HG02943 (cell line): ENCODE measurements at regions not wholly inside any gene's neighbourhood (a gene's known extent, or its start where the extent isn't known, plus 50 kb on each side); places are given as distances from the start of the nearest gene placed in this dataset.
A peak's percentile ranks its signal among the peaks of the same experiment; 100 is the strongest.

ENCODE experiments used
- ATAC-seq: cut with Tn5 transposase; IDR thresholded peaks from one replicate; pipeline ENCODE4 v1.9.1; 2021; ENCODE audit warnings: mild to moderate bottlenecking, low read depth, moderate library complexity; ENCODE audit not compliant: unreplicated experiment

DNA sequence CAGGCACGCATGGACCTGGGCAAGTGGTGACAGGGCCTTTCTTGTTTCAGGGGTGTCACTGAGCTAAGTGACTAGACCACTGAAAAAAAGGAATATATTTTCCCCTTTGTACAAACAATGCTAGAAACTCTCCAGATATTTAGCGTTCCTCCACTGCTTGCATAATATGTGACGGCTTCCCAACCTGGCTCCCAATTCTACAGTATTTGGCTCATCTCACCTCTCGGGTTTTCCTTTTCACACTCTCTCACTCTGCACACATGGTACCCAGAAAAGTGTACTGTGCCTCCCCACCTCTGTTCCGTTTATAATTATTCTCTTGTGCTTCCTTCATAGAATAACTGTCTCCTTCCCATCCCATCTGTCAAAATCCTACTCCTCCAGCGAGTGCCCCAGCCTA, 140.5 kb upstream of the KLHL25 start:
- ATAC-seq, result no peak

DNA sequence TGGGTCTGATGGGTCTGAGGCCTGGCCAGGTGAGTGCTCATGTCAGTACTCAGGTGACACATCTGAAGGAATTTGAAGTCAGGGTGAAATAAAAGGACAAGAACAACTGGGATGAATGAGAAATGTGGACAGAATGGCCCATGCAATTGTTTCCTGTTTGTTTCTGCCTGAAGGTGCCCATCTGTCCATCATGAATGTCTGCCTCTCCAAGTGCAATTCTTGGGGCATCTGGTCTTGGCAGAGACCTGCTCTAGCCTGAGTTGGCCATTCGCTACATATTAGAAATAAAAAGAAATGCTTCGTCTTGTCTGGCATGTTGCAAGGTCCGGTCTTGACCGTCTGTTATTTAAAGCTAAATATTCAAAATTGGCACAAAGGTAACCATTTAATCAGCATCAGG, 142.0 kb upstream of the AGBL1 start:
- ATAC-seq, result no peak

DNA sequence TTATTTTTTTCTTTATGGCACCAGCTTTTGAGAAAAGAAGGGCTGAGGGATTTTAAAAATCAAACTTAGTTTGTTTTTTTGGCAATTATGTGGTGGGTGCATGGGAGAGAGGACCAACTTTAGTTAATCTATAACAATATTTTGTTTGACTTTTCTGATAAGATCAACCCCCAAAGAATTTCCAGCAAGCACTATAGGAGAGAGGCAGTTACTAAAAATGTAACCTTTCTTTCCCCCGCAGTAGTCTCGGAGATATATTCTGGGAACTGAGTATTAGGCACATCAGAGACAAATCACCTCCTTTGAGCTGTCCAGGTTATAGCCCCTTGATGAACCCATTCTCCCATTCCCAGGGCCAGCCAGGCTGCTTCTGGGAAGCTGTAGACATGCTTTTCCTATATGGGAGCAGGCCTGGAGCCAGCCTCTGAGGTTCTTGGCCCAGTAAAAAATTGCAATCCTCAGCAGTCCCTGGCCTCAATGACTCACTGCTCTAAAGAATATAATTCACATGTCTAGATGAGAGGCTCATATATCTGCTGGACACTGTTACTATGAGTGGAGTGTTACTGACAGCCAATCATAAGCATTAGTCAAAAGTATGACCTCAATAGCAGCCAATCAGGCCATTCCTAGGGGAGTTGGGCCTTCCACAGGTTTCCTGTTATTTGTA, 138.3 kb upstream of the AGBL1 start:
- no peak for ATAC-seq

DNA sequence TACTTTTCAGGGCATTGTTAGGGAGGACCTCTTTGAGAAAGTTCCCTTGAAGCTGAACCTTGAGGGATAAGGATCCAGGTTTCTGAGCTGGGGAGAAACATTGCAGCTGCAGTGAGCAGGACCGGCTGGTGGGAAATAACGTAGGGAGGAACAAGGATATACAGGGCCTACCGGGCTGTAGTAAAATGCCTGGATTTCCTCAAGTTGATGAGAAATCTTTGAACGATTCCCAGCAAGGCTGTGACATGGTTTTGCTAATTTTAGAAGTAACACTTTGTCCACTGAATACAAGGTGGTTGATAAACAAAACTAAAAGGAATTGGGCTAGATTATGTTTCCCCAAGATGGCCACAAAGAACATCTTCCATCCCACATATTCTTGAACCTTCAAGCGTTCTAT, 137.0 kb upstream of the AGBL1 start:
- no peak for ATAC-seq

DNA sequence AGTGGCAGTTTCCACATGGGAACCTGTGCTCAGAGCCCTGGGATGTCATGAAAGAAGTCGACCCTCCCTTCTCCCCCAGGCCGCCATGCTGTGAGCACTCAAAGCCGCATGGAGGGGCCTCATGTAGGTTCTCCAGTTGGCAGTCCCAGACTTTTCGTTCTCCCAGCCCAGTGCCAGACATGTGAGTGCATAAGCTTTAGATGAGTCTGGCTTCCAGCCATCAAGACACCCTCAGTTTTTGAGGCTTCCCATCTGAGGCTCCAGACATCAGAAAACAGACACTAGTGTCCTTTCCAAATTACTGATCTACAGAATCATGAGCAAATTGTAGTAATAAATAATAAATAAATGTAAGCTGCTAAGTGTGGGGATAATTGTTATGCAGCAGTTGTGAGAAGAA, 136.5 kb upstream of the AGBL1 start:
- ATAC-seq, result no peak

DNA sequence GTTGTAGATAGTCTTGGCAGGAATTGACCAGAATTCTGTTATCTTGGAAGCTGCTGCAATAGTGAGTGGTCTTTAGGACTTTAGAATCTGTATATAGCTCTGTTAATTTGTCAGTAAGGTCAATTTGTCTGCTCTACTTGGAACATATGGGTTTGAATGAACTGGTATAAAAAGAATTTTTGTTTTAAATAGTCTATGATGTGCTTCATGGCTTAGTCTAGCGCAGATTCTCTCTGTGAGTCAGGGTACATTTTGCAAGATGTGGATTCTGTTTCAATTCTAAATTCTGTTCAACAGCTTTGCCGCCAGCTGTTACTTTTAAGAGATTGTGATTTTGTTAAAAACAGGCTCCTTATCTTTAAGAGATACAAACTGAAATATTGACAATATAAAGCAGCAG, 135.9 kb upstream of the AGBL1 start:
- no peak for ATAC-seq

DNA sequence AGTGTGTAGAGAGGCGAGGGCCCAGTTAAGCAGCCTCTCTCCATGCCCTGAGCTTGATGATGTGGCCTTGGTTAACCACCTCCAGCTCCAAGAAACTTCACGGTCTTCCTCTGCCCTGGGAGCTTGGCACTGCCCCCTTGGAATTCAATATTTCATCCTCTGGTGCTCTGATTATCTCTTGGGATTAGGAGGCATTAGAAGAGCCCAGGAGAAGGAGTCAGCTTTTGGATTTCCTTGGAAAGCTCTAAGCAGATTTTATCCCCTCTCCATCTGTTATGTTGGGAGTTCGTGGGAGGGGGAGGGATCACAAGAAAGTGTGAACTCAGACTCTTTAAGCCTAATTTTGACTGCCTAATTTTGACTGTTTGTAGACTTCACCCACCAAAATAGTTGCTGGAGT, 132.7 kb upstream of the AGBL1 start:
- ATAC-seq, result no peak

DNA sequence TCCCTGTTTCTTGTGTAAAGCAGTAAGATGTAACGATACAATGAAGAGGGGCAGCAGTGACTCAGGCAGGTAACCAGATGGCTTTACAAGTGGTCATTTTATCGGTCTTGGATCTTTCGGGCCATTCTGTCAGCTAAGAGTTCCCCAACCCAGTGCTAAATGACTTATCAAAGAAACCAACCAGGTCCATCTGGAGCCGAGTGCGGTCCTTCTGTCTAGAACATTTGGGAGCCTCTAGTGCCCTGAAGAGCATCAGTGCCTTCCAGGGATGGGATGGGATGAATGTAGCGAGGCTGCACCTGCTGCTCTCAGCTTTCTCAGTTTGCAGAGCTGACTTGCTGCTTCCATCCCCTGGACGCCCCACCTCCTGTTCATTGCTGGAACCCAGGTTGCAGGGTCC, 131.7 kb upstream of the AGBL1 start:
- no peak for ATAC-seq

DNA sequence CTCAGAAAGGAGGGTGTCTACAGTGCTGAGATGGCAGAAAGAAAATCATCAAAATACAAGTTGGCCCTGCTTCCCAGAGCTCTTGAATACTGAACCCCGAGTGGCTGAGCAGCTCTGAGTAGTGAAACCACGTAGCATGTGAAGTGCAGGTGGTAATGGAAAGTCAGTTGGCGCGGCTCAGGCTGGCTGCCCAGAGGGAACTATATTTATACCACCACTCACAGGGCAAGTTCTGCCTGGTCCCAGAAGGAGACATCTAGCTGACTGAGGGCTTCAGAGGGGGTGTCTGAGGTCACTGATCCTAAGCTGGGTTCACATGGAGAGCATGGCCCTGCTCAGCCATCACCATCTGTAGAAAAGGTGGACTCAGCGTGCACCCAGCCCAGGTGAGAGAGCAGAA, 129.6 kb upstream of the AGBL1 start:
- no peak for ATAC-seq

DNA sequence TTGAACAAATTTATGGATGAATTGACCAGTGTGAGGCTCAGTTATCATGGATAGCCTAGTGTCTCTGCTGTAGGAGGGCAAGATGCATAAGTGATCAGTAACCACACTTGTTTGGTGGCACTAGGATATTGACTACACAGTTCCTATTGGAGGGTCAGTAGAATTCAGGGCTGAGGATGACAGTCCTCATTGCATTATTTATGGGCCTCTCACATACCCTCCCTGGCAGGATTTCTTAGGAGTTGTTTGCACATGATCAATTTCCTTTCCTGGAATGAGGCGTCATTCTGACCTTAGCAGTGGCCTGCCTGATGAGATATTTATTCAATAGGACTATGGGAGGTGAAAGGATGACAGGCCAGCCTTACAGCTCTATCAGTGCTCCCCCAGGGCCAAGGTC, 125.1 kb upstream of the AGBL1 start:
- ATAC-seq, result no peak

DNA sequence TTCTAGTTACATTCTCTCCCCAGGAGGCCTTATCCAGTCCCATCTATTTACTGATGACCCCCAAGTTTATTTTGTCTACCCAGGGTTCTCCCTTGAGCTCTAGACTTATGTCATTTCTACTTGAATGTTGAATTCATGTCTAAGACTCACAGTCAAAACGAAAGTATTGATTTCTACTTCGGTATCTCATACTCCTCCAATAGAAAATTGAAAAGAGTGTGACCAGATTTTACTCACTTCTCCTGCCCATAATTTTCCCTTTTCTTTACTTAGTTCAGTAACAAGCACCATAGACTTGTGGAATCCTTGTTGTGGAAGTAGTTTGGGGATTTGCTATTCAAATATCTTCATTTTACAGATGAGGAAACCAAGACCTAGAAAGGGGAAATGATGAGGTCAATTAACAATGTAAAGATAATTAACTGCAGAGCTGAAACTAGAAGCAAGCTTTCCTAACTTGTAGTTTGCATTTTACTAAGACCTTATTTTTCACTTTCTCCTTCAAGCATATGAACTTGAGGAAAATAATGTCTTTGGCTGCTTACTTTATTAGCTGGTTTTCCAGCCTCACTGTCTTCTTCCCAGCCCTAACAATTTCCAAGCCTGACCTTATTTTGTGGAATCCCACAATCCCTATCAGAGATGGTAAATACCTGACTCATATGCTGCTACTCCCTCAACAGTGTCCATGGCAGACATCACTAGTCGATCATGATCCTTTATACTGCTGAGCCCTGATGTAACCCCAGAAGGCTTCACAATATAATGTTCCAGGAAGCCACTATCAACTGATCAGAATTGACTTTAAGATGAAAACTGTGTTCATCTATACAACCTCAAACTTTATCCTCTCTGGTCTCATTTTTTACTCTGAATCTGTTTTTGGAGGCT, 123.9 kb upstream of the AGBL1 start:
- ATAC-seq, result peak; percentile 81

DNA sequence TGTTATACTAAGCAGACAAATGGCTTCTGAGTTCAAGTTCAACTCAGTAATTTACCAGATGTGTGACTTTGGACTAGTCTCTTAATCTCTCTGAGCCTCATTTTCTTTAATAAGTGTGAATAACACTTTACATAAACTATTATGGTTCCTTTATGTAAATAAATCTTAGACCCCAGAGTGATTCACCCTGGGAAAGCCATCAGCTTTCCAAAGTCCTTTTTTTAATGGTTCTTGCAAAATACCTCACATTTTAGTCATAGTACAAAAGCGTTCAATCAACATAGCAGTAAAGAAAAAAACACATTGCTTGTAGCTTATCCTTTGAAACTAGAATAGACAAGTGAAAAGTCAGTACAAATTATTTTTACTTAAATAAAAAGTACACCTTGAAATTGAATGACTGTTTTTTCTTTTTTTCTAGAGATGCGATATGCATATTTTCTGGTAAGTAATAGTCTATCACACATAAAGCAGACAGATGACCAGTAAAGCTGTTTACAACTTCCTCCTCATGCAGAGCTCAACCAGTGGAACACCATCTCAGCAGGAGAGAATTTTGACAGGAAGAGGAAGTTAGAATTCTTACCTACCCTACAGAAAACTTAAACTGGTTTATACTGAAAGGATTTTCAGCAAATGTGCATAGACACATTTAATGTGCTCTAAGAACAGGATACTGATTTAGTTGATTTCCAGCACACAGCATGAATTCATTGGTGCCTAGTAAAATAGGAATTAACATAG, 123.0 kb upstream of the AGBL1 start:
- no peak for ATAC-seq

DNA sequence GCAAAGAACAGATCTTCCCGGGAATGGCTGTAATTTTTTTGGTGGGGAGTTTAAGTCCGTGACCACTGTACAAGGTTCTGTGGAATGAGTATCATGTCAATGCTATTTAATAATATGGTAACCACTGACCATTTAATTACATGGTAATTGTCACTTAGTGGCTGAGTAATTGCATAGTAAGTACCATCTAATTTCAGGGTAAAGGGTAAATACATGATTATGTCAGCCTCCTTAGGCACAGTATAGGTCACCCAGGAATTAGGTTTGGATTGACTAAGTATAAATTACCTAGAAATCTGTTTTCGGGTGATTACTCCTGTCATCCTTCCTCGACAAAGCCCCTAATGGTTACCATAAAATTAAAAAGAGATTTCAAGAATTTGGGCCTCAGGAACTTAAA, 120.1 kb upstream of the AGBL1 start:
- no peak for ATAC-seq

DNA sequence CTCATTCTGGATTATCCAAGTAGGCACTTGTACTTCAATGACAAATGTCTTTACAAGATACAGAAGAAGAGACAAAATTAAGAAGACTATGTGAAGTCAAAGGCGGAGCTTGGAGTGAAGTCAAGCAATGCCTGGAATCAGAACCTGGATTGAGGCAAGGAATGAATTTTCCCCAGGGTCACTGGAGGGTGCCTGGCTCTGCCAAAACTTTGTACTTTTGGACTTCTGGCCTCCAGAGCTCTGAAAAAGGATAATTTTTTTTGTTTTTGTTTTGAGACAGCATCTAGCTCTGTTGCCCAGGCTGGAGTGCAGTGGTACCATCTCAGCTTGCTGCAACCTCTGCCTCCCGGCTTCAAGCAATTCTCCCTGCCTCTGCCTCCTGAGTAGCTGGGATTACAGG, 119.3 kb upstream of the AGBL1 start:
- no peak for ATAC-seq

DNA sequence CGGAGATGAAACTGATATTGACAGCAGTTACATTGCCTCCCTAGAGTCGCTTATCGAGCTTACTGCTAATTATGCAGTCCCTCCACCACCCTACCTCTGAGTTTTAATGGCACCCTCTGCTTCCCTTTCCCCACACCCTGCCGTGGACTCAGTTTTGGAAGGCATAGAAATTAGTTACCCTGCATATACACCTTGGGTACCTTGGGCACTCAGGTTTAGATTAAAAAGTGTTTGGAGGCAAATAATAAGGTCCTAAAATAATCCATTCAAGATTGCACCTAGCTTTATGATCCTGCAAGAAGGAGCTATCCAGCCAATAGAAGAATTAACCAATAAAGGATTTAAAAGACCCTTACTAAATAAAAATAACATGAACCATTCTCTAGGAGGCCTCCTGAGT, 117.8 kb upstream of the AGBL1 start:
- no peak for ATAC-seq

DNA sequence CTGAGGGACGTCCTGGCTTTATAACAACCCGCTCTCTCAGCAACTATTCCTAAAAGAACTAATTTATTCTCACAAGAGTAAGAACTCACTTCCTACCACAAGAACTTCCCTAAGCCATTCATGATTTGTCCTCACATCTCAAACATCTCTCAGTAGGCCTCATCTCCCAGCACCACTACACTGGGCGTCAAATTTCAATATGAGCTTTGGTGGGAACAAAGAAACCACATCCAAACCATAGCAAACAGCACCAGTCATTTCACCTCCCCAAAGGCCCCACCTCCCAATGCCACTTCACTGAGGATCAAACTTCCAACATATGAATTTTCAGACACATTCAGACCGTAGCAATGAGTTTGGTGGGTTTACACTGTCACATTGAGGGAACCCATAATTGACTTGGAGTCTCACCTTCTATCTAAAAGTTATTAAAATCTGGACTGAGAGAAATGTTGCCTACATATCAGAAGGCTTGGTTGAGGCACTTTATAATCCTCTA, 116.4 kb upstream of the AGBL1 start:
- ATAC-seq, result no peak

DNA sequence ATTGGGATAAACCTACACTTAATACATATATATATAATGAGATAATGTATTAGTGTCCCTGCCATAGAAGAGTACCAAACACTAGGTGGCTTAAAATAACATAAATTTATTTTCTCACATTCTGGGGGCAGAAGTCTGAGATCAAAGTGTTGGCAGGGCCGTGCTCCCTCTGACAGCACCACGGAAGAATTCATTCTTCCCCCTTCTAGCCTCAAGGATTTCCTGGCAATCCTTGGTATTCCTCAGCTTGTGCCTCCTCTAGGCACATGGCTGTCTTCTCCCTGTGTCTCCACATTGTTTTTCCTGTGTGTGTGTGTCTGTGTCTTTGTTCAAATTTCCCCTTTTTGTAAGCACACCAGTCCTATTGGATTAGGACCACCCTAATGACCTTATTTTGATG, 115.2 kb upstream of the AGBL1 start:
- ATAC-seq, result no peak

DNA sequence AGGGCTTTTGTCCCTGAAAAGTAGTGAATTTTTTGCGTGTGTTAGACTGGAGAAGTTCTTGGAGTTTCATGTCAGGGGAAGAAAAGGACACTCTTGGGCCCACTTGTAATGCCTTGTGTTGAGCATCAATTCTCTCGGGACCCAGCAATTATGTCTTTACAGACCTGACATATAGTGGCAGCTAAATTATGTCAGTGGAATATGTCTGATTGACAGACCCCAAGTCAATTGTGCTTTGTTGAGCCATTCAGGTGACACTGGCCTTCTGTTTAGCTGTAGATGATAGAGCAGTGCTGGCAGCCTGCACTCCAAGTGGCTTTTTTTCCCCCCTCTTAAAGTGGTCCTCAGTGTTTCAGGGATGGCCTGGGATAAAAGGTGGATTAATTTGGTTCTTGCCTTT, 112.1 kb upstream of the AGBL1 start:
- ATAC-seq, result no peak

DNA sequence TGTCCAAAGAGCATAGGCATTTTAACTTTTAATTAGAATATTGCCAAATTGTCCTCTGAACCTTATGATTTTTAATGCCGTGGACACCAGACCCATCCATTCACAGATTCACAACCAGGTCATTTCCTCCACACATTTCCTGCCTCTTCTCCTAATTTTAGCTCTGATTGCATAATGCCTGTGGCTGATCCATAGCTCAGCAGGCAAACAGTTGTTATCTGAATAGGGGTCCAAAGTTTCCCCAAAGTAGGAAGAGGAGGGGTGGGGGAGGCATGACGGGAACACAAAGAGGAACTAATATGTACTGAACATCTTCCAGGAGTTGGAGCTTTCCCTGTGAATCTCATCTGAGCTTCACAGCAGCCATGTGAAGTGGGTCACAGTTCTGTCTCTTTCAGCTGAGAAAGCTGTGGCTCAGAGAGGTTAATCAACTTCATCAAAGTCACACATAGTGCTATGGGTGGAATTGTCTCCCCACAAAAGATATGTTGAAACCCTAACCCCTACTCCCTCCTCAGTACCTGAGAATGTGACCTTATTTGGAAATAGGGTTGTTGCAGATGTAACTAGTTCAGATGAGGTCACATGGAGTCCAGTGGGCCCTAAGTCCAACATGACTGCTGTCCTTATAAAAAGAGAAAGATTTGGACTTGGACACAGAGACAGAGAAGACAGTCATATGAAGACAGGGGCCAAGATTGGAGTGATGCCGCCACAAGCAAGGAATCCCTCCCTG, 106.7 kb upstream of the AGBL1 start:
- ATAC-seq, result no peak

DNA sequence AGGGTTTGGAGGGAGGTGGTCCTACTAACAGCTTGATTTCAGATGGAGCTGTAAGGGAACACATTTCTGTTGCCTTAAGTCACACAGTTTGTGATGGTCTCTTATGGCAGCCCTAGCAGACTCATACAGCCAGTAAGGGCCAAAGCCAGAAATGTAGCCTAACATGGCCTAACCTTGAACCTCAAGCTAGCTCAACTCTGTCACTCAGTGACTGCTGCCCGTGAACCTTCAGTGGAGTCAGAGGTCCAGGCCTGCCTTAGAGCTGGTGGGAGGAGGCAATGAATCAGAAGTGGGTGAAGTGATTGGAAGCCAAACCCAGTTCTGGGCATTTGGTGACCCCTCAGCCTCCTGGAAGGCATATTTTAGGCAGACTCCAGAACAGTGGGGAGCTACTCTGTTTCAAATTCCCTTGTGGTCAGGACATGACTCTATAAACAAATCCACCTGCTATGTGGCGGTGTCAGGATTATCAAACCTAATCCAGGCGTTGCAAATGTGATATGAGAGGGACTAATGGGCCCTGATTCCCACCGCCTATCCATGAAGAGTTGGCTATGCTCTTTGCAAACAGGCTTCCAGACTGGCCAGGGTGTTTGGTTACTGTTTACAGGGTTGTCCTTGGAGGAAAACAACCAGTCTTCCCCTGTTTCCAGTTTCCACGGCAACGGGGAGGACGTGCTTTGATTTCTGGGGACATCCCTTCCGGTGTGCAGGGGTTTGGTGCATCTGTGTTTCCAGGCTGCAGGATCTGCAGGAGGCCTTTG, 105.9 kb upstream of the AGBL1 start:
- no peak for ATAC-seq
